GM19025 (cell line): ENCODE measurements at regions not wholly inside any gene's neighbourhood (a gene's known extent, or its start where the extent isn't known, plus 50 kb on each side); places are given as distances from the start of the nearest gene placed in this dataset.
"Not testable (repeated sequence)": the region's sequence is repeated elsewhere in the genome, so short reads cannot be mapped to it uniquely, and the experiment has no call there.

Source experiments
- ATAC-seq: cut with Tn5 transposase; IDR thresholded peaks from one replicate; pipeline ENCODE4 v1.9.1; 2021; ENCODE audit warnings: mild to moderate bottlenecking, low read depth, moderate library complexity; ENCODE audit not compliant: unreplicated experiment

GRCh38 chr2:208673631-208674030, 267.0 kb downstream of the PTH2R start:
- no peak for ATAC-seq

GRCh38 chr2:208674919-208675318, 268.3 kb downstream of the PTH2R start:
- ATAC-seq: no peak

- not testable (repeated sequence) for ATAC-seq
These were observed 279.3 kb downstream of the PTH2R start for GRCh38 chr2:208685929-208686328.

- no peak for ATAC-seq
These were observed 280.1 kb downstream of the PTH2R start for GRCh38 chr2:208686665-208687064.

- not testable (repeated sequence) for ATAC-seq
These were observed 281.1 kb downstream of the PTH2R start for GRCh38 chr2:208687720-208688119.

- ATAC-seq: no peak
These were observed 291.5 kb downstream of the PTH2R start for GRCh38 chr2:208698114-208698513.

DNA sequence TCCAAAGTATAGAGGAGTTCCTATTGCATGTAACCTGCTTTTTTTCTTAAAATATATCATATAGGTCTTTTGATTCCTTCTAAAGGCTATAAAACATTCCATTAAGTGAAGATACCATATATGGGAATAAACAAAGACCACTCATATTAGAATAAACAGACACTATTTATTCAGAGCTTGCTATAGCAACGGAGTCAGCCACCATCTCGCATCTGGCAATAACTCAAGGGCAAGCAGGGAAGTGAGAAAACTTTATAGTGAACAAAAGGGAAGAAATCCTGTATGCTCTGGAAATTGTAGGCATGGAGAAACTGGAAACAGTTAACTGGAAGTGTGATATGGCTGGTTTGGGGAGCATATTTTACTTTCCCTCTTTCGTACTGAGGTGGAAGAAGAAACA, 301.9 kb downstream of the PTH2R start:
- no peak for ATAC-seq

DNA sequence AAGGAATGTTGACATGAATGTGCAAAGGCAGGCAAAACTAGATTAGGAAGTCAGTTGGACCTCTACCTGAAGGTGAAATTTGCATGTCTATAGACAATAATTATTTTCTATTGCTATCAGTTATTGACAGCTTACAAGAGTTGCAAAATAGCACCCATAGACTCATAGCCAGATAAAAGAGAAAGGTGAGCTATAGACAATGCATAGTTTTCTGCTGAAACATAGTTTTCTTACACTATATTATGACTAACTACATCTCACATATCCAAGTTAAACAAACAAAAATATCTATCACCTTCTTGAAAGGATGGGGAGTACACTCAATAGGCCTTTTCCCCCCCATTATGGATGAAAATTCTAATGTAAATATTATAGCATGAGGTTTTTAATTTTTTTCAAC, 305.0 kb downstream of the PTH2R start:
- ATAC-seq: no peak

- ATAC-seq: no peak
These were observed 306.6 kb downstream of the PTH2R start for GRCh38 chr2:208713066-208713745.

DNA sequence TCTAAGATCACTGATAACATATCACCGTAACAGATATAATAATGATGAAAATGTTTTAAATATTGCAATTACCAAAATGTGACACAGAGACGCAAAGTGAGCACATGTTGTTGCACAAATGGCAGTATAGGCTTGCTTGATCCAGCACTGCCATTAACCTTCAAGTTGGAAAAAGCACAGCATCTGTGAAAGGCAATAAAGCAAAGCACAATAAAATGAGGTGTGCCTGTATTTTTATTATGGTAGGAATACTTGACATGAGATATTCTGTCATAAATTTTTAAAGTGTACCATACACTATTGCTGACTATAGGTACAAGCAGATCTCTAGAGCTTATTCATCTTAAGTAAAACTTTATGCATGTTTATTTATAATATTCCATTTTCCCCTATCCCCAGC, 312.2 kb downstream of the PTH2R start:
- no peak for ATAC-seq

DNA sequence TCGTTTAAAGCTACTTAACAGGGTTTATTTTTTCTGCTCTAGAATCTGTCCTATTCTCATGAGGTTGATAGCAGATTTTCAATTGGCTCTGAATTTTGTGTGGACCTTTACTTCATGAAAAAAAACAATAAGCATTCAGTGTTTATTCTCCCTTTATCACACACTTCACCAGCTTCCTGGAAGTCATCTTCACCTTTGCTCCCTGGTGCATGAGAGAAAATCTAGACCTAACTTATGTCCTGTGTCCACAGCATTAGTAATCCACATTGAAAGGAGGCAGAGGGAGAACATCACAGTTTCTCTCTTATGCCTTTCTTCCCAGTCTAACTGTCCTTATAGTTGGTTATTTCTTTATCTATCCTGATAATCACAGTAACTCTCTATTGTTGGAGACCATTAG, 316.1 kb downstream of the PTH2R start:
- ATAC-seq: no peak

DNA sequence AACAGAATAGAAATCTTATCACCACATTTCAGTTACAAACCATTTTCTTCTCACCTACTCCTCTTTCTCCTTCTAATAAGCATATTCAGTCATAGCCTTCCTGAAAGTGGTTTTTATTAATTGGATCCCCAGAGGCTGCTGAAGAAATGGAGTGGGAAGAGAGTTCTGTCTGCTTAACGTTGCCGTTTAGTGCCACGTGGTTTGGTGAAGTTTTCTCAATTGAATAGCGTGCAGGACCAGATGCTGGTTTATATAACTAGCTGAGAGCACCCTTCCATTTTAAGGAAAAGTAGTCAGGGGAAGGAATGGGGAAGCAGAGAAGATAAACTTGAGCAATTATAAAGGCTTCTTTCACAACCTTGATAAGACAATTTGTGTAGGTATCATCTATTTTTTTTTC, 318.7 kb downstream of the PTH2R start:
- no peak for ATAC-seq

- no peak for ATAC-seq
These were observed 319.6 kb downstream of the PTH2R start for GRCh38 chr2:208726242-208726641.

- not testable (repeated sequence) for ATAC-seq
These were observed 345.2 kb downstream of the PTH2R start for GRCh38 chr2:208751663-208752415.

- ATAC-seq: no peak
These were observed 350.8 kb downstream of the PTH2R start for GRCh38 chr2:208757364-208757763.

- ATAC-seq: not testable (repeated sequence)
These were observed 366.5 kb downstream of the PTH2R start for GRCh38 chr2:208773074-208773473.

GRCh38 chr2:208781166-208781565, 374.6 kb downstream of the PTH2R start:
- ATAC-seq: no peak

- no peak for ATAC-seq
These were observed 375.5 kb downstream of the PTH2R start for GRCh38 chr2:208782097-208782496.

GRCh38 chr2:208783184-208783583, 376.6 kb downstream of the PTH2R start:
- no peak for ATAC-seq

DNA sequence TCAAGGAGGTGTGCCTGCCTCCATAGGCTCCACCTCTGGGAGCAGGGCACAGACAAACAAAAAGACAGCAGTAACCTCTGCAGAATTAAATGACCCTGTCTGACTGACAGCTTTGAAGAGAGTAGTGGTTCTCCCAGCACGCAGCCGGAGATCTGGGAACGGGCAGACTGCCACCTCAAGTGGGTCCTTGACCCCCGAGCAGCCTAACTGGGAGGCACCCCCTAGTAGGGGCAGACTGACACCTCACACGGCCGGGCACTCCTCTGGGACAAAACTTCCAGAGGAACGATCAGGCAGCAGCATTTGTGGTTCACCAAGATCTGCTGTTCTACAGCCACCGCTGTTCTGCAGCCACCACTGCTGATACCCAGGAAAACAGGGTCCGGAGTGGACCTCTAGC, 378.2 kb downstream of the PTH2R start:
- ATAC-seq: not testable (repeated sequence)

GRCh38 chr2:208791257-208791656, 384.7 kb downstream of the PTH2R start:
- ATAC-seq: no peak

DNA sequence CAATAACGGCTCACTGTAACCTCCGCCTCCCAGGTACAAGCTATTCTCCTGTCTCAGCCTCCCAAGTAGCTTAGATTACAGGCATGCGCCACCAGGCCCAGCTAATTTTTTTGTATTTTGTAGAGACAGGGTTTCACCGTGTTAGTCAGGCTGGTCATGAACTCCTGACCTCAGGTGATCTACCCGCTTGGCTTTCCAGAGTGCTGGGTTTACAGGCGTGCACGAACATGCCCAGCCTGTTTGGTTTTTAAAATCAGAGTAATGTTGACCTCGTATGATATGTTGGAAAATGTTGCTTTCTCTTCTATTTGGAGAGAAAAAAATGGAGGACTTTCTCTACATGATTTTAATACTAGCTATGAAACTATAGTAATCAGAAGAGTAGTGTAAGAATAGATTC, 386.2 kb downstream of the PTH2R start:
- no peak for ATAC-seq
